HepG2 (cell line): ENCODE measurements at regions not wholly inside any gene's neighbourhood (a gene's known extent, or its start where the extent isn't known, plus 50 kb on each side); places are given as distances from the start of the nearest gene placed in this dataset.

Source experiments
- BATF2 ChIP-seq: sonication (generic); formaldehyde crosslinking; IDR thresholded peaks from 2 replicates; pipeline ENCODE4 v1.8.0; 2022; ENCODE audit warnings: mild to moderate bottlenecking, missing genetic modification reagents, moderate library complexity
- MLLT10 ChIP-seq: sonication (generic); formaldehyde crosslinking; IDR thresholded peaks from 2 replicates; pipeline ENCODE4 v1.4.0; 2020; ENCODE audit warnings: missing genetic modification reagents
- PITX1 ChIP-seq: sonication (generic); formaldehyde crosslinking; IDR thresholded peaks from 2 replicates; pipeline ENCODE4 v1.5.1; 2020; ENCODE audit warnings: mild to moderate bottlenecking, missing genetic modification reagents
- TCF7L2 ChIP-seq: IDR thresholded peaks from 2 replicates; pipeline ENCODE4 v1.6.1; 2011; ENCODE audit warnings: mild to moderate bottlenecking, low read depth, low read length, moderate library complexity

DNA sequence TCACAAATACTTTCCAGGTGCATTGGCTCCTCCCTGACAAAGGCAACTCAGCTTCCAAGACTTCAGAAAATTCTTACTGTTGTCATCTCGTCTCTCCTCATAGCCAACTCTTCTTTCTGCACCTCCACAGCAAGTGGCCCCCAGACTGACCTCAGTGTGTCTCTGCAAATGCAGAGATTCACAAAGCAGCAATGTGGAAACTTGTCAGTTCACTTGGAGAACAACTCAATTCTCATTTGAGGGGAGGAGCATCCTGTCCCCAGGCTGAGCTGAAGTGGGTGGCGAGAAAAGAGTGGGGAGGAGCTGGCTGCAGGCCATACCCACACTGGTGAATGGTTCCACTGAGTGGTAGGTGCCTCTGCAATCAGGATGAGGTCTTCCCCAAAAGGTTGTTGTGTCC is 248.7 kb upstream of the IL12A start:
- TF ChIP-seq MLLT10 (CRISPR knock-in tag) (no peak), TCF7L2 (no peak), PITX1 (CRISPR knock-in tag) (no peak), BATF2 (CRISPR knock-in tag) (no peak)
